Activated naive CD8-positive, alpha-beta T cell treated with anti-CD3 and anti-CD28 coated beads, Interleukin-2, amount 10 ng/mL, durations not matched to agents 7 days and 5 days (primary cell): ENCODE measurements at regions not wholly inside any gene's neighbourhood (a gene's known extent, or its start where the extent isn't known, plus 50 kb on each side); places are given as distances from the start of the nearest gene placed in this dataset.
"Not testable (repeated sequence)": the region's sequence is repeated elsewhere in the genome, so short reads cannot be mapped to it uniquely, and the experiment has no call there.

ENCODE experiments used
- ATAC-seq: fragments of 150-1000 bp; cut with Tn5 transposase; one replicate; pipeline ENCODE4 v1.10.0; 2021; ENCODE audit warnings: low read depth, moderate library complexity
- POLR2A ChIA-PET: fragments of 350-600 bp; sonication (Branson Sonifier 250); formaldehyde crosslinking; loops from one replicate; lab custom pipeline; 2021; ENCODE audit warnings: antibody characterized with exemption; lab: Charles Lee
- DNase-seq: peaks from one replicate; pipeline ENCODE4 v3.0.0; 2021
- H3K27ac Mint-ChIP-seq: one replicate; pipeline ENCODE4 v1.8.0; 2022; ENCODE audit warnings: mild to moderate bottlenecking, mixed read lengths
- H3K27me3 Mint-ChIP-seq: one replicate; pipeline ENCODE4 v1.8.0; 2022; ENCODE audit warnings: mild to moderate bottlenecking, moderate library complexity, mixed read lengths
- H3K36me3 Mint-ChIP-seq: one replicate; pipeline ENCODE4 v1.8.0; 2021; ENCODE audit warnings: mild to moderate bottlenecking, mixed read lengths
- H3K4me1 Mint-ChIP-seq: one replicate; pipeline ENCODE4 v1.8.0; 2021; ENCODE audit warnings: mixed read lengths
- H3K4me3 Mint-ChIP-seq: one replicate; pipeline ENCODE4 v1.8.0; 2022; ENCODE audit warnings: mild to moderate bottlenecking, moderate library complexity, mixed read lengths
- H3K9me3 Mint-ChIP-seq: one replicate; pipeline ENCODE4 v1.8.0; 2021; ENCODE audit warnings: mixed read lengths

DNA sequence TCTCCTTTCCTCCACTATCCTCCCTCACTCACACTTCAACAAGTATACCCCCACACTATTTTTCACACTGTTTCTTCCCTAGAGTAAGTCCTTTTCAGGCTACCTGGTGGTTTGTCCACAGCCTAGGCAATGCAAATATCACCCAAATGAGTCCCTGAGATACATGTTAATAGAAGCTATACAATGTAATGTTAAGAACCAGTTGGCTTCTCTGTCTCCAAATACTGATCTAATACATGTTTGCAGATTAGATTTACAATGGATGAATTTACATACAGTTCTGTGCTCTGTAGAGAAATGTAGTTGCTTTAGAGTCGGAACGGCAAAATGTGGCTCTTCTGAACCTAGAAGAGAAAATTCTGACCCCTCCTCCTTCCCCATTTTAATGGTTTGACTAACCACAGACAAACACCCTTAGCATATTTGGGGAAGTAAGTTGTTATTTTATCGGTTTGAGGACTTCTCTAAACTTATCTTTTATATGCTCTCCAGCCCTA lies 63.6 kb upstream of the MBNL1 start:
- Mint-ChIP-seq H3K27ac (peak overlapping the region; percentile 87), H3K9me3 (peaks cover 5% of the 10 kb centered on the region), H3K4me3 (peak overlapping the region; percentile 95), H3K27me3 (no peaks in the 10 kb centered on the region), H3K4me1 (peaks cover 47% of the 10 kb centered on the region), H3K36me3 (peaks cover 26% of the 10 kb centered on the region)
- ATAC-seq (peak; percentile 41), DNase-seq (no peak)
- POLR2A ChIA-PET, result interaction anchor here (1.0 to 12.2 kb wide), 5 partner anchors 9 to 66 kb away, joined by 5 to 132 read pairs (median 29); partner anchors contain the start of gene MBNL1

DNA sequence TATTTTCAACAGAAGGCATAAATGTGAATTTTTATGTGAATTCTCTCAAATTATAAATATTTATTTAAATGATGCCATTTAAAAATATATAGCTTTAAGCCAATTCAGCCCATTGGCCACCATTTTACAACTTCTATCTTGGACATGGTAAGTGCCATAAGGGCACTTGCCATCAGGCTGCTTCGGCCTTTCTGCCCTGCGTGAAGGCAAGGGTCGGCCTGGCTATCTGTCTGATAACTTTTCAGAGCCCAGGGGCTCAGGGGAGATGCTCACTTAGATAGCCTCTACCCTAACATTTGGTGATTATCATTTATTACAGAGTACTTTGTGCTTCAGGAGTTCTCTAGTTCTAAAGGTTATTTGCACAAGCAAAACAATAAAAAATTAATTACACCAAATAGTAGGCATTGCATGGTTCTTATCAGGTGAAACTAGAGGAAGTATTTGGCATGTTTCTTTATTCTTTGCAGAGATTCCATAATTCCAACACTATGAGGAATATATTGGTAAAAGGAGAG lies 62.4 kb upstream of the MBNL1 start:
- no peak for DNase-seq
- Mint-ChIP-seq H3K27ac (no peak overlapping the region), H3K4me1 (peaks cover 46% of the 10 kb centered on the region), H3K9me3 (peaks cover 5% of the 10 kb centered on the region), H3K4me3 (no peak overlapping the region), H3K36me3 (peaks cover 26% of the 10 kb centered on the region), H3K27me3 (no peaks in the 10 kb centered on the region)
- no peak for ATAC-seq
- POLR2A ChIA-PET, result interaction anchor here (3.2 to 12.2 kb wide), 2 partner anchors 13 to 37 kb away, joined by 29 to 126 read pairs; no protein-coding TSS in a partner anchor

DNA sequence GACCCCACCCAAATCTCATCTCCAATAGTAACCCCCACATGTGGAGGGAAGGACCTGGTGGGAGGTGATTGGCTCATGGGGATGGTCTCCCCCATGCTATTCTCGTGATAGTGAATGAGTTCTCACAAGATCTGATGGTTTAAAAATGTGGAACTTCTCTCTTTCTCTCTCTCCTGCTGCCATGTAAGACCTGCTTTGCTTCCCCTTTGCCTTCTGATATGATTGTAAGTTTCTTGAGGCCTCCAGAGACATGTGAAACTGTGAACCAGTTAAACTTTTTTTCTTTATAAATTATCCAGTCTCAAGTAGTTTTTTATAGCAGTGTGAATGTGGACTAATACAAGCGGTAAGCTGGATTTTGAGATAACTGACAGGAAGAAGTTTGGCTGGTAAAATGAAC lies 60.3 kb upstream of the MBNL1 start:
- Mint-ChIP-seq H3K4me1 (peaks cover 49% of the 10 kb centered on the region), H3K36me3 (peaks cover 26% of the 10 kb centered on the region), H3K27ac (no peak overlapping the region), H3K27me3 (no peaks in the 10 kb centered on the region), H3K4me3 (no peak overlapping the region), H3K9me3 (peaks cover 5% of the 10 kb centered on the region)
- ATAC-seq (no peak), DNase-seq (no peak)
- POLR2A ChIA-PET, result interaction anchor here (0.6 to 1.3 kb wide), 3 partner anchors 10 to 25 kb away, joined by 3 read pairs; no protein-coding TSS in a partner anchor

DNA sequence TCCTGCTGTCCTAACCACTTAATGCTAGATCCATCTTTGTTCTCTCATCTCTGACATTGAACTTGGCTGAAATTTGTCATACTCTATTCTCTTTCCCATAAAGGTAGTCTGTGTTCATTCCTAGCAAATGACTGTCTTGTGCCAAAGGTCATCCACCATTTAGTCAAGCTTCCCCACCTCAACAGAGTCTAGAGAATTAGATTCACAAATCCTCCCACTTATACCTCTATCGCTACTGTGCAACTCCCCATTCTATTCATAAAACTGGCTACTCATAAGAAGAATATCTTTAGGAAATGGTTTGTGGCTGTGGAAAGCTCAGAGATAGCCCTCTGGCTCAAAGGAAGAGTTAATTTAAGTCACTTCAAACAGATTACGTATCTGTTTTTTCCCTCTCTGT lies 59.7 kb upstream of the MBNL1 start:
- H3K27me3 Mint-ChIP-seq, result no peaks in the 10 kb centered on the region
- H3K36me3 Mint-ChIP-seq, result peaks cover 26% of the 10 kb centered on the region
- ATAC-seq (no peak), DNase-seq (no peak)
- POLR2A ChIA-PET, result interaction anchor here (0.6 to 1.7 kb wide), 4 partner anchors 9 to 34 kb away, joined by 3 to 9 read pairs (median 3); no protein-coding TSS in a partner anchor
- H3K4me3 Mint-ChIP-seq, result peak overlapping the region; percentile 25
- H3K27ac Mint-ChIP-seq, result no peak overlapping the region
- peaks cover 5% of the 10 kb centered on the region for H3K9me3 Mint-ChIP-seq
- peaks cover 53% of the 10 kb centered on the region for H3K4me1 Mint-ChIP-seq

DNA sequence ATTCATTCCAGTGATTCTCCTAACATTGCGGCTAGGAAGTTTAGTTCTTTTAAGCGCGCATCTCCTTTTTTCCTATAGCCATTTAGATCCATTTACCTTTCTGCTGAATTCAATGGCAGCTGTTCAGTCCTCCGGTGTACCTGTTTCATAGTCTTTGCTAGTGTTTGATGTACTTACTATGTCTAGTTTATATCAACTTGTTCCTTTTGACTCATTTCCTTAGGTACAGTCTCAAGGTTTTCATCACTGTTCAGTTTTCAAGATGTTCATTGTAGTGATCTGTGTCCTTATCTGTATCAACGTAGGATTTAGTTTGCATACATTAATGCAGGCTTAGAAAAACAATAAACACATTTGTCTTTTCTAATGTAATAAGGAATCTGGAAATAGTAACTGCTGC lies 59.0 kb upstream of the MBNL1 start:
- H3K4me3 Mint-ChIP-seq, result no peak overlapping the region
- H3K4me1 Mint-ChIP-seq, result peaks cover 54% of the 10 kb centered on the region
- peaks cover 5% of the 10 kb centered on the region for H3K9me3 Mint-ChIP-seq
- H3K36me3 Mint-ChIP-seq, result peaks cover 26% of the 10 kb centered on the region
- H3K27ac Mint-ChIP-seq, result no peak overlapping the region
- ATAC-seq (no peak), DNase-seq (no peak)
- POLR2A ChIA-PET, result interaction anchor here (1.3 to 1.7 kb wide), 2 partner anchors 8 to 10 kb away, joined by 3 to 9 read pairs; no protein-coding TSS in a partner anchor
- no peaks in the 10 kb centered on the region for H3K27me3 Mint-ChIP-seq

DNA sequence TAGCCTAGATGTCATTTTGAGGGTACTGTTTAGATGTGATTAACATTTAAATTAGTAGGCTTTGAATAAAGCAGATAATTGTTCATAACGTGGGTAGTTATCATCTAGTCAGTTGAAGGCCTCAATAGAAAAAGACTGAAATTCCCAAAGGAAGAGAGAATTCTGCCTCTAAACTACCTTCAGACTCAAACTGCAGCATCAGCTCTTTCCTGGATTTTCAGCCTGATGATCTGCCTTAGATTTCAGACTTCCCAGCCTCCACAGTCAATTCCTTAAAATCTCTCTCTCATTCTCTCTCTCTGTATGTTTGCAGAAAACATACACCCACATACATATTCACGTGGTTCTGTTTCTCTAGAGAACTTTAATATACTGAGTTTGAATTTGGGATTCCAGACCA lies 58.0 kb upstream of the MBNL1 start:
- Mint-ChIP-seq H3K36me3 (peaks cover 24% of the 10 kb centered on the region), H3K4me3 (no peak overlapping the region), H3K4me1 (peaks cover 48% of the 10 kb centered on the region), H3K9me3 (peaks cover 5% of the 10 kb centered on the region), H3K27ac (no peak overlapping the region), H3K27me3 (no peaks in the 10 kb centered on the region)
- ATAC-seq, result no peak
- POLR2A ChIA-PET, result interaction anchor here (1.3 kb wide), 1 partner anchor 11 kb away, joined by 3 read pairs; no protein-coding TSS in a partner anchor
- DNase-seq, result no peak

DNA sequence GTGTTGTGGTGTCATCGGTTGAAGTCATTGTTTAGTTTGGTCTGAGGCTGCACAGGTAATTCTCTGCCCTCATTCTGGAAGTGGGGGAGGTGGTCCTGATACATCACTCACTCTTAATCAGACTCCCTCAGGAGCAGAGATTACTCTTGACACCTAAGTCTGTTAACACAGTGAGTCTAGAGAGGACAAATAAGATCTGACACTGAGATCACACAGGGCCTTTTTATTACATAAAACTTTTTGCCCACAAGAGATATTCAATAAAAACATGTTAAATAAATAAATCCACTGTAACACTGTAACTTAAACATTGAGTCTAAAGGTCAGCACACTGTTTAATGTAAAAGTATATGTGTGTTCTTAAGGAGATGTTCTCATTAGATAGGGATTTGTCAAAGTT lies 57.1 kb upstream of the MBNL1 start:
- Mint-ChIP-seq H3K27ac (no peak overlapping the region), H3K36me3 (peaks cover 20% of the 10 kb centered on the region), H3K4me3 (no peak overlapping the region), H3K9me3 (peaks cover 5% of the 10 kb centered on the region), H3K4me1 (peaks cover 47% of the 10 kb centered on the region), H3K27me3 (no peaks in the 10 kb centered on the region)
- POLR2A ChIA-PET, result no interaction called here
- no peak for DNase-seq
- no peak for ATAC-seq

DNA sequence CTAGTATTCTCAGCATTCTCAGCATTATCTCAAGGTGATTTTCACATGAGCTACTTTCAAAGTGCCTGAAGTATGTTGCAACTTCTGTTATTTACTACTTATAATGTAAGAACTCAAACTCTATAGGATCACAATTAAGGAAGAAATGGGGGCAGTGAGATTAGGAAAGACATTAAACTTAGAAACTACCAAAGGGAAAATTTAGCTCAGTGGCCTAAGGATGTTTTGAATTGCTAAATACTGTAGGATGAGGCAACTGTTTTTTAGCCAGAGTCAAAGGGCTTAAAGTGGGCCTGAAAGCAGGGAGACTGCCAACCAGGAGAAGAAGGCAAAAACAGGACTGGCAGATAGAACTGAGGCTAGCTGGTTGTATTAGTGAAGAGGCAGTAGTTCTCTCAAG lies 55.5 kb upstream of the MBNL1 start:
- H3K27ac Mint-ChIP-seq, result no peak overlapping the region
- no peak for ATAC-seq
- POLR2A ChIA-PET, result interaction anchor here (0.6 to 1.0 kb wide), 2 partner anchors 8 to 11 kb away, joined by 3 to 5 read pairs; no protein-coding TSS in a partner anchor

DNA sequence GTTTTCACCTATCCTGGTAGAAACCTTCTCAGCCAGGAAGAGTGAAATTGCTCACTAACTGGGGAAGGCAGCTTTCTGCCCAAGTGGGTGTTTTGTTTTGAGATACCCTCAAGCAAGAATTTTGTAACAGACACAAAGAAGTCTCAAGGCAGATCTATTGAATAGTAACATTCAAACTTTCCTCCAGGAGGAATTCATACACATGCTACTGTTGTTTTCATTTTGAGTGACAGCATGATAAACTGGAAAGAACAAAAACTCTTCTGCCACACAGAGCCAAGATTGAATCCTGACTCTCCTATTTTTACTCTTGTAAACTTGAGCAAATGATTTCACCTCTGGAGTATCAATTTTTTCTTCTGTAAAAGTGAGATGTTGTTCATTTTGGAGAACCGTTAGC lies 54.8 kb upstream of the MBNL1 start:
- Mint-ChIP-seq H3K27ac (no peak overlapping the region), H3K4me1 (peaks cover 41% of the 10 kb centered on the region), H3K9me3 (peaks cover 2% of the 10 kb centered on the region), H3K27me3 (no peaks in the 10 kb centered on the region), H3K4me3 (no peak overlapping the region), H3K36me3 (peaks cover 5% of the 10 kb centered on the region)
- DNase-seq, result no peak
- ATAC-seq, result no peak
- POLR2A ChIA-PET, result interaction anchor here (1.0 kb wide), 1 partner anchor 9 kb away, joined by 5 read pairs; no protein-coding TSS in a partner anchor

More for the DNA sequence above, 55.5 kb upstream of the MBNL1 start:
- H3K36me3 Mint-ChIP-seq, result peaks cover 9% of the 10 kb centered on the region
- H3K27me3 Mint-ChIP-seq, result no peaks in the 10 kb centered on the region
- H3K9me3 Mint-ChIP-seq, result peaks cover 3% of the 10 kb centered on the region
- DNase-seq, result no peak
- H3K4me1 Mint-ChIP-seq, result peaks cover 42% of the 10 kb centered on the region
- no peak overlapping the region for H3K4me3 Mint-ChIP-seq

DNA sequence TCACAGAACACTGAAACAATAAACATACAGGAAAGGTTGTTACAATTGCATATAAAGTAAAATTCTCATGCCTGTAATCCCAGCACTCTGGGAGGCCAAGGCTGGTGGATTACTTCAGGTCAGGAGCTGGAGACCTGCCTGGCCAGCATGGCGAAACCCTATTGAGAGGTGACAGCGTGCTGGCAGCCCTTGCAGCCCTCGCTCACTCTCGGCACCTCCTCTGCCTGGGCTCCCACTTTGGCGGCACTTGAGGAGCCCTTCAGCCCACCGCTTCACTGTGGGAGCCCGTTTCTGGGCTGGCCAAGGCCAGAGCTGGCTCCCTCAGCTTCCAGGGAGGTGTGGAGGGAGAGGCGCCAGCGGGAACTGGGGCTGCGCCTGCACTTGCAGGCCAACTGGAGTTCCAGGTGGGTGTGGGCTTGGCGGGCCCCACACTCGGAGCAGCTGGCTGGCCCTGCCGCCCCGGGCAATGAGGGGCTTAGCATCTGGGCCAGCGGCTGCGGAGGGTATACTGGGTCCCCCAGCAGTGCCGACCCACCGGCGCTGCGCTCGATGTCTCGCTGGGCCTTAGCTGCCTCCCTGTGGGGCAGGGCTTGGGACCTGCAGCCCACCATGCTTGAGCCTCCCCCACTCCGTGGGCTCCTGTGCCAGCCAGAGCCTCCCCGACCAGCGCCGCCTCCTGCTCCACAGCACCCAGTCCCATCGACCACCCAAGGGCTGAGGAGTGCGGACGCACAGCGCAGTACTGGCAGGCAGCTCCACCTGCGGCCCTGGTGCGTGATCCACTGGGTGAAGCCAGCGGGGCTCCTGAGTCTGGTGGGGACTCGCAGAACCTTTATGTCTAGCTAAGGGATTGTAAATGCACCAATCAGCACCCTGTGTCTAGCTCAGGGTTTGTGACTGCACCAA lies 51.5 kb upstream of the MBNL1 start:
- H3K27me3 Mint-ChIP-seq, H3K36me3 Mint-ChIP-seq, H3K9me3 Mint-ChIP-seq, H3K4me3 Mint-ChIP-seq, ATAC-seq, H3K27ac Mint-ChIP-seq, DNase-seq: not testable (repeated sequence)
- peaks cover 52% of the 10 kb centered on the region for H3K4me1 Mint-ChIP-seq
- POLR2A ChIA-PET, result interaction anchor here (1.3 to 3.5 kb wide), 9 partner anchors 8 to 56 kb away, joined by 3 to 29 read pairs (median 6); partner anchors contain the start of gene MBNL1

DNA sequence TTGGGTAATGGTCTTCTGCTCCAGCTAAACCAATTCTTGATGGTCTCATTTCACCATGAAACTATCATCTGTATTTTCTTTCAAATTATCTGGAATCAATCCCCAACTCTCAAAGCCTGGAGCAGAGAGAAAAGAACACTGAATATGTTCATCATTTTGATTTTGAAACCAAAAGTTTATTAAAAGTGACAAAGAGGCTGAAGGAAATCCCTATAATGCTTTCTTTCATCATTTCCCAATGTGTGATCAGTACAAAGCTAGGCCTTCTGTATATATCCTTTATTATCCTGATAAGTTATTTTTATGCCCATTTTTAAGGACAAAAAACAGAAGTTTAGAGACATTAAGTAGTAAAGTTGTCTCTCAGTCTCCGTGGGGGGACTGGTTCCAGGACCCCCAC lies 50.1 kb upstream of the MBNL1 start:
- Mint-ChIP-seq H3K4me3 (peak overlapping the region; percentile 83), H3K27ac (peak overlapping the region; percentile 88), H3K36me3 (no peaks in the 10 kb centered on the region), H3K27me3 (no peaks in the 10 kb centered on the region), H3K4me1 (peaks cover 56% of the 10 kb centered on the region), H3K9me3 (no peaks in the 10 kb centered on the region)
- DNase-seq (no peak), ATAC-seq (peak; percentile 30)
- POLR2A ChIA-PET, result interaction anchor here (0.7 to 3.5 kb wide), 12 partner anchors 9 to 54 kb away, joined by 3 to 29 read pairs (median 6); partner anchors contain the start of gene MBNL1
